Tibial nerve (tissue), 4 donors: ENCODE measurements at regions not wholly inside any gene's neighbourhood (a gene's known extent, or its start where the extent isn't known, plus 50 kb on each side); places are given as distances from the start of the nearest gene placed in this dataset.

Experiments
- DNase-seq, 2 donors: peaks; one replicate each; pipeline ENCODE4 v3.0.0-alpha.2; 2019; ENCODE audit warnings: low spot score in 2 of 2
- H3K27ac ChIP-seq, 4 donors: fragments of 200-600 bp; sonication (generic) in 3 of 4; one replicate each; pipeline ENCODE4 v1.5.1; 2017 to 2019; ENCODE audit warnings: mild to moderate bottlenecking in 1 of 4
- H3K27me3 ChIP-seq, 2 donors: fragments of 200-600 bp; sonication (generic) in 1 of 2; one replicate each; pipeline versions ENCODE4 v1.5.1 to v1.6.0; 2017 to 2019
- H3K36me3 ChIP-seq, 3 donors: fragments of 200-600 bp; sonication (generic); one replicate each; pipeline ENCODE4 v1.5.1; 2018 to 2019
- H3K4me1 ChIP-seq, 4 donors: fragments of 200-600 bp; sonication (generic) in 3 of 4; one replicate each; pipeline ENCODE4 v1.5.1; 2017 to 2019
- H3K4me3 ChIP-seq, 4 donors: fragments of 200-600 bp; sonication (generic) in 3 of 4; one replicate each; pipeline ENCODE4 v1.5.1; 2017 to 2019; ENCODE audit warnings: mild to moderate bottlenecking in 1 of 4, moderate library complexity in 1 of 4
- H3K9me3 ChIP-seq, 4 donors: fragments of 200-600 bp; sonication (generic) in 3 of 4; one replicate each; pipeline ENCODE4 v1.5.1; 2017 to 2019
- CTCF ChIP-seq, 5 experiments: fragments of 200-600 bp in 3 of 5; fragments of 450-650 bp in 2 of 5; sonication (generic) in 3 of 5; IDR thresholded peaks; one replicate each; pipeline ENCODE4 v1.5.1; 2016 to 2019; ENCODE audit warnings: antibody characterized with exemption in 5 of 5, mild to moderate bottlenecking in 3 of 5, moderate library complexity in 2 of 5
- EP300 ChIP-seq, 2 donors: sonication (generic); formaldehyde crosslinking; IDR thresholded peaks; one replicate each; pipeline ENCODE4 v1.6.1; 2017; ENCODE audit warnings: antibody characterized with exemption in 2 of 2, mild to moderate bottlenecking in 1 of 2
- POLR2A ChIP-seq, 2 donors: fragments of 450-650 bp; IDR thresholded peaks; one replicate each; pipeline ENCODE4 v1.6.1; 2017; ENCODE audit warnings: antibody characterized with exemption in 2 of 2, mild to moderate bottlenecking in 2 of 2, moderate library complexity in 2 of 2
- WGBS, 2 donors: methylation state at CpG; one replicate each; pipeline ENCODE4 v1.1.5; 2018; 5-methylcytosine and 5-hydroxymethylcytosine counted together

DNA sequence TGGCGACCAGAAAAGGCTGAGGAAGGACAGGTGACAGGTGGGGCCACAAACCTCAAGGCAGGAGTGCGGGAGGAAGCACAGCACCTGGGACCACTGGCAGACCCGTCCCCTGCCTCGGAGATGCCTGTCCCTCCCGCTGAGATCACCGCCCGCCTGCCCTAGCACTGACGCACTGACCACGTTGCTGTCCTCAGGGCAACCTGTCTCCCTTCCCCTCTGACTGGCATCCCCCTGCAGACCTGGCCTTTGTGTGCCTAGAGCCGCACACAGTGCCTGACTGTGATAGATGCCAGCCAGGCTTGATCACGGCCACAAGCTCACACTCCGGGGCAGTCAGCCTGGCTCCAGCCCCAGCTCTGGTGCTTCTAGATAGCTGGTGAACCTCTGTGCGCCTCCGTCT is 58.4 kb upstream of the EN2 start:
- peaks cover 0 to 39% of the 10 kb centered on the region in 2 donors for H3K27me3 ChIP-seq
- WGBS, 2 donors = 86 to 91% methylated on average over 10 to 11 of the region's 14 CpGs
- H3K36me3 ChIP-seq = no peaks in the 10 kb centered on the region
- peaks cover 0 to 7% (median 0%) of the 10 kb centered on the region in 4 donors for H3K9me3 ChIP-seq
- peaks cover 0 to 5% (median 0%) of the 10 kb centered on the region in 4 donors for H3K4me1 ChIP-seq
- TF ChIP-seq POLR2A (IDR thresholded peaks at IDR 0.05) (no peak), CTCF (IDR thresholded peaks at IDR 0.05) (no peak), EP300 (IDR thresholded peaks at IDR 0.05) (no peak)
- no peak overlapping the region for H3K4me3 ChIP-seq
- H3K27ac ChIP-seq = no peak overlapping the region
- DNase-seq = no peak

DNA sequence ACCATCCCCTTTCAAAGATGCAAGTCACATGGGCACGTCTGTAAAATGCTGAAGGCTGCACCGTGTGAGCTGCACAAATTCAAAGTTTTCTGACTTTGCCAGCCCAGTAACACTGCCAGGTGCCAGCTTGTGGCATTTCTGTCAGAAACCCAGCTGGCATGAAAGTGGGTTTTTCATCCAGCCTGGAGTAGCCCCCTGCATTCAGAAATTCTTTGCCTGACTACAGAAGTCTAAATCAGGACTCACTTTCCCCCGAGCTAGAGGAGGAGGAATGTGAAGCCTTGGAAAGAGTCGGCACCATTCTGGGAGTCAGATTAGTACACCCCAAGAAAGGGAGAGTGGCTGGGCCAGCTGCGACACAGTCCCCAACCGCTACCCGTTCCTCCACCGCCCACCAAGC is 56.7 kb upstream of the EN2 start:
- no peak overlapping the region for H3K27ac ChIP-seq
- H3K9me3 ChIP-seq = peaks cover 0 to 7% (median 0%) of the 10 kb centered on the region in 4 donors
- DNase-seq = no peak
- TF ChIP-seq EP300 (IDR thresholded peaks at IDR 0.05) (no peak), POLR2A (IDR thresholded peaks at IDR 0.05) (no peak), CTCF (IDR thresholded peaks at IDR 0.05) (no peak)
- 56 to 59% methylated on average over 8 of the region's 8 CpGs for WGBS, 2 donors
- H3K36me3 ChIP-seq = no peaks in the 10 kb centered on the region
- no peak overlapping the region for H3K4me3 ChIP-seq
- H3K27me3 ChIP-seq = peaks cover 0 to 41% of the 10 kb centered on the region in 2 donors
- H3K4me1 ChIP-seq = peaks cover 0 to 5% (median 0%) of the 10 kb centered on the region in 4 donors

- no peak overlapping the region for H3K4me3 ChIP-seq
- no peak overlapping the region for H3K27ac ChIP-seq
- DNase-seq = no peak
- TF ChIP-seq CTCF (IDR thresholded peaks at IDR 0.05) = no peak
- no peak for TF ChIP-seq EP300 (IDR thresholded peaks at IDR 0.05)
- no peak for TF ChIP-seq POLR2A (IDR thresholded peaks at IDR 0.05)
- 54 to 69% methylated on average over 6 of the region's 6 CpGs for WGBS, 2 donors
- peaks cover 0 to 7% (median 0%) of the 10 kb centered on the region in 4 donors for H3K9me3 ChIP-seq
- H3K36me3 ChIP-seq = no peaks in the 10 kb centered on the region
- H3K4me1 ChIP-seq = peaks cover 0 to 5% (median 0%) of the 10 kb centered on the region in 4 donors
- H3K27me3 ChIP-seq = peaks cover 0 to 43% of the 10 kb centered on the region in 2 donors
Observed at GRCh38 chr7:155401884-155402283, 56.0 kb upstream of the EN2 start.

GRCh38 chr7:155402941-155403340 is 55.0 kb upstream of the EN2 start:
- H3K27ac ChIP-seq = no peak overlapping the region
- DNase-seq = no peak
- no peaks in the 10 kb centered on the region for H3K36me3 ChIP-seq
- H3K9me3 ChIP-seq = peaks cover 0 to 7% (median 0%) of the 10 kb centered on the region in 4 donors
- H3K4me3 ChIP-seq = no peak overlapping the region
- H3K4me1 ChIP-seq = peaks cover 0 to 5% (median 0%) of the 10 kb centered on the region in 4 donors
- TF ChIP-seq EP300 (IDR thresholded peaks at IDR 0.05) (no peak), POLR2A (IDR thresholded peaks at IDR 0.05) (no peak), CTCF (IDR thresholded peaks at IDR 0.05) (no peak)
- H3K27me3 ChIP-seq = peaks cover 0 to 43% of the 10 kb centered on the region in 2 donors
- 54 to 60% methylated on average over 6 of the region's 6 CpGs for WGBS, 2 donors

- WGBS, 2 donors = 76 to 80% methylated on average over 10 to 13 of the region's 14 CpGs
Observed at GRCh38 chr7:155404976-155405375, 53.0 kb upstream of the EN2 start.

More at GRCh38 chr7:155404976-155405375, 53.0 kb upstream of the EN2 start:
- Histone ChIP-seq H3K27me3 (peaks cover 0 to 56% of the 10 kb centered on the region in 2 donors), H3K4me1 (peaks cover 0 to 5% (median 0%) of the 10 kb centered on the region in 4 donors), H3K4me3 (no peak overlapping the region), H3K27ac (no peak overlapping the region), H3K36me3 (no peaks in the 10 kb centered on the region), H3K9me3 (peaks cover 0 to 7% (median 0%) of the 10 kb centered on the region in 4 donors)
- no peak for TF ChIP-seq POLR2A (IDR thresholded peaks at IDR 0.05)
- no peak for TF ChIP-seq EP300 (IDR thresholded peaks at IDR 0.05)
- TF ChIP-seq CTCF (IDR thresholded peaks at IDR 0.05) = no peak
- no peak for DNase-seq
